HUES48 (cell line): ENCODE measurements at regions not wholly inside any gene's neighbourhood (a gene's known extent, or its start where the extent isn't known, plus 50 kb on each side); places are given as distances from the start of the nearest gene placed in this dataset.
"Not testable (repeated sequence)": the region's sequence is repeated elsewhere in the genome, so short reads cannot be mapped to it uniquely, and the experiment has no call there.

Source experiments
- H3K27ac ChIP-seq: one replicate; pipeline ENCODE4 v1.7.0; 2013; ENCODE audit warnings: low read depth, low read length, inconsistent platforms
- H3K27me3 ChIP-seq: 2 replicates; pipeline ENCODE4 v1.6.1; 2013; ENCODE audit warnings: mild to moderate bottlenecking, low read length; ENCODE audit not compliant: control insufficient read depth, insufficient read depth
- H3K36me3 ChIP-seq: 2 replicates; pipeline ENCODE4 v1.6.1; 2013; ENCODE audit warnings: low read length; ENCODE audit not compliant: control insufficient read depth, insufficient read depth
- H3K4me1 ChIP-seq: 2 replicates; pipeline ENCODE4 v1.6.1; 2013; ENCODE audit warnings: mild to moderate bottlenecking, low read length; ENCODE audit not compliant: control insufficient read depth, insufficient read depth
- H3K4me3 ChIP-seq: 2 replicates; pipeline ENCODE4 v1.5.1; 2013; ENCODE audit warnings: mild to moderate bottlenecking, low read depth, low read length
- H3K9ac ChIP-seq: 2 replicates; pipeline ENCODE4 v1.6.1; 2013; ENCODE audit warnings: mild to moderate bottlenecking, low read depth, low read length, moderate library complexity
- H3K9me3 ChIP-seq: 2 replicates; pipeline ENCODE4 v1.6.1; 2013; ENCODE audit warnings: low read length; ENCODE audit not compliant: control insufficient read depth, insufficient read depth

DNA sequence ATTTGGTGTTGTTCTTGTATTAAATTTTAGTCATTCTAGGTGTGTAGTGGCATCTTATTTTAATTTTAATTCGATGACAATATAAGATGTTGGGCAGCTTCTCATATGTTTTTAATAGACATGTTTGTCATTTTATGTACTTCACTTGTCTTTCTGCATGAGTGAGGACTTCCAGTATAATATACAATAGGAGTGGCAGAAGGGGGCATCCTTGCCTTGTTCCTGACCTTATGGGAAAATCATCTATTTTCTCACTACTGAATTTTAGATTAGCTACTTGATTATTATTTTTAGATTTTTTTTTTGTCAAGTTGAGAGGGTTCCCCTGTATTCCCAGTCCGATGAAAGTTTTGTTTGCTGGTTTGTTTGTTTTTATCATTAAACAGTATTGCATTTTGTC lies 495.2 kb upstream of the GRM3 start:
- no peak overlapping the region for H3K9ac ChIP-seq
- H3K27ac ChIP-seq = no peak overlapping the region

DNA sequence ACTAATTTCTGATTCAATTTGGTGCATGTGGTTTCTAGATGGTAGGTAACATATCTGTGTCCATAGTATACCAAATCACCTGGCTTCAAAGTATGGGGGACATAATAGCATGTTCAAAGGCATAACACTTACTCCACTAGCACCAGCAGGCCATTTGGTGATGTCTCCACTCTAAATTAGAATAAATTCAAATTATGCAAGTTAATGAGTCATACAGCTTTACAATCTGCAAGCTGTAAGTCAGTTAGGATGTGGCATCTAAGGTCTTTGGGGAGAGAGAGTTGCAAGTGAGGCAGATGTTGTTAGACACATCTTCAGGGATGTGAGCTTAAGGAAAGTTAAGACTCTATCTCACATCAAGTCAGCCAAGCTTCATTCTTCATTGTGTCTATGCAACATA lies 506.4 kb upstream of the GRM3 start:
- Histone ChIP-seq H3K36me3 (no peaks in the 10 kb centered on the region), H3K4me3 (no peak overlapping the region), H3K27ac (no peak overlapping the region), H3K9ac (no peak overlapping the region), H3K27me3 (no peaks in the 10 kb centered on the region), H3K9me3 (peaks cover 9% of the 10 kb centered on the region; the same call in 1 of the 2 replicates), H3K4me1 (no peaks in the 10 kb centered on the region)

More for the DNA sequence above, 495.2 kb upstream of the GRM3 start:
- Histone ChIP-seq H3K4me3 (no peak overlapping the region), H3K9me3 (no peaks in the 10 kb centered on the region), H3K36me3 (no peaks in the 10 kb centered on the region), H3K4me1 (no peaks in the 10 kb centered on the region), H3K27me3 (no peaks in the 10 kb centered on the region)

DNA sequence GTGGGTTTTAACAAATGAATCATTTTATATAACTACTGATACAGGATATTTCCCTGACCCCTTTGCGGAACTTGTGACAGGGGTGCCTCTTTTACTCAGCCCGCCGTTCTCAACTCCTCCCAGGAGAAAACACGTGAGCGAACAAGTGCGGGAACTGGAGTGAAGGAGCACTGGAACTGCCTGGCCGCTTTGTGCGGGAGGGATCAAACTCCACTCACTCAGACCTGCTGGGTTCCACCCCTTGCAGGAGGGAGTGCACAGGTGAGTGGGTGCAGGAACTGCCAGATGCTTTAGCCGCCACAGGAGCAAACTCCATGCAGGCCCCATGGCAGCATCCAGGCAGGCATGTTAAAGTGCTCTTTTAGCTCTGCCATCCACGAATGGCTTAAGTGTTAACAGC lies 513.4 kb upstream of the GRM3 start:
- peaks cover 9% of the 10 kb centered on the region; the same call in 1 of the 2 replicates for H3K9me3 ChIP-seq
- no peak overlapping the region for H3K27ac ChIP-seq
- H3K4me1 ChIP-seq = no peaks in the 10 kb centered on the region
- H3K4me3 ChIP-seq = no peak overlapping the region
- no peaks in the 10 kb centered on the region for H3K36me3 ChIP-seq
- no peak overlapping the region for H3K9ac ChIP-seq
- no peaks in the 10 kb centered on the region for H3K27me3 ChIP-seq

DNA sequence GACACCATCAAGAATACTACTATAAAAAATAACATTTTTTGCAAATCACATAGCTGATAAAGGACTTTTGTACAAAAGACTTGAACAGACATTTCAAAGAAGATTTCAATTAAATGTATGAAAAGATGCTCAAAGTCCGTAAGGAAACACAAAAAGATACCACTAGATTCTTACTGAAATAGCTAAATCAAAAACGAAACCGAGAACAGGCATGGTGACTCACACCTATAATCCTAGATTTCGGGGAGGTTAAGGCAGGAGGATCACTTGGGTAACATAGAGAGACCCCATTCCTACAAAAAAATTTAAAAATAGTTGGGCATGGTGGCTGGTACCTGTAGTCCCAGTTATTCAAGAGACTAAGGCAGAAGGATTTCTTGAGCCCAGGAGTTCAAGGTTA lies 520.2 kb upstream of the GRM3 start:
- H3K36me3 ChIP-seq = no peaks in the 10 kb centered on the region
- H3K27ac ChIP-seq = no peak overlapping the region
- H3K9ac ChIP-seq = no peak overlapping the region
- no peaks in the 10 kb centered on the region for H3K9me3 ChIP-seq
- H3K4me3 ChIP-seq = no peak overlapping the region
- no peaks in the 10 kb centered on the region for H3K27me3 ChIP-seq
- H3K4me1 ChIP-seq = no peaks in the 10 kb centered on the region

DNA sequence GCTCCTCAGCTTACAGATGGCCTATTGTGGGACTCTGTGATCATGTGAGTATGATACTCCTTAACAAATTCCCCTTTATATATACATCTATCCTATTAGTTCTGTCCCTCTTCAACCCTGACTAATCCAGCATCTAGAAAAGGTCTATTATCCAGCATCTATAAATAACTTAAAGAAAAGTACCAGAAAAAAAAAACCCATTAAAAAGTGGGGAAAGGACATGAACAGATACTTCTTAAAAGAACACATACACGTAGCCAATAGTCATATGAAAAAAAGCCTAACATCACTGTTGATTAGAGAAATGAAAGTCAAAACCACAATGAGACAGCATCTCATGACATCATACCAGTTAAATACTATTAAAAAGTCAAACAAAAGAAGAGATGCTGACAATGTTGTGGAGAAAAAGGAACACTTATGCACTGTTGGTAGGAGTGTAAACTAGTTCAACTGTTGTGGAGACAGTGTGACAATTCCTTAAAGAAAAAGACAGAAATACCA lies 549.5 kb upstream of the GRM3 start:
- Histone ChIP-seq H3K27ac (no peak overlapping the region), H3K36me3 (no peaks in the 10 kb centered on the region), H3K27me3 (no peaks in the 10 kb centered on the region), H3K9ac (no peak overlapping the region), H3K4me3 (no peak overlapping the region), H3K9me3 (no peaks in the 10 kb centered on the region; the same call in 1 of the 2 replicates), H3K4me1 (no peaks in the 10 kb centered on the region)

GRCh38 chr7:86091369-86091768 lies 552.3 kb upstream of the GRM3 start:
- Histone ChIP-seq H3K9me3 (no peaks in the 10 kb centered on the region; the same call in 1 of the 2 replicates), H3K36me3 (no peaks in the 10 kb centered on the region)

GRCh38 chr7:86089455-86089854 lies 554.3 kb upstream of the GRM3 start:
- no peaks in the 10 kb centered on the region for H3K36me3 ChIP-seq
- no peak overlapping the region for H3K9ac ChIP-seq
- no peaks in the 10 kb centered on the region; the same call in 1 of the 2 replicates for H3K9me3 ChIP-seq
- no peak overlapping the region for H3K4me3 ChIP-seq
- H3K4me1 ChIP-seq = no peaks in the 10 kb centered on the region
- H3K27ac ChIP-seq = no peak overlapping the region
- no peaks in the 10 kb centered on the region for H3K27me3 ChIP-seq

More at GRCh38 chr7:86091369-86091768, 552.3 kb upstream of the GRM3 start:
- Histone ChIP-seq H3K9ac (no peak overlapping the region), H3K4me3 (no peak overlapping the region), H3K27ac (no peak overlapping the region), H3K27me3 (no peaks in the 10 kb centered on the region), H3K4me1 (no peaks in the 10 kb centered on the region)

DNA sequence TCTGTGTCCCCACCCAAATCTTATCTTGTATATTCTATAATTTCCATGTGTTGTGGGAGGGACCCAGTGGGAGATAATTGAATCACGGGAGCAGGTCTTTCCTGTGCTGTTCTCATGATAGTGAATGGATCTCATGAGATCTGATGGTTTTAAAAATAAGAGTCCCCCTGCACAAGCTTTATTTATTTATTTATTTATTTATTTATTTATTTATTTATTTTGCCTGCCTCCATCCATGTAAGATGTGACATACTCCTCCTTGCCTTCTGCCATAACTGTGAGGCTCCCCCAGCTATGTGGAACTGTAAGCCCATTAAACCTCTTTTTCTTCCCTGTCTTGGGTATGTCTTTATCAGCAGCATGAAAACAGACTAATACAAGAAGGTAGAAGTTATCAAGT lies 579.1 kb upstream of the GRM3 start:
- not testable (repeated sequence) for H3K9ac ChIP-seq, H3K4me1 ChIP-seq

DNA sequence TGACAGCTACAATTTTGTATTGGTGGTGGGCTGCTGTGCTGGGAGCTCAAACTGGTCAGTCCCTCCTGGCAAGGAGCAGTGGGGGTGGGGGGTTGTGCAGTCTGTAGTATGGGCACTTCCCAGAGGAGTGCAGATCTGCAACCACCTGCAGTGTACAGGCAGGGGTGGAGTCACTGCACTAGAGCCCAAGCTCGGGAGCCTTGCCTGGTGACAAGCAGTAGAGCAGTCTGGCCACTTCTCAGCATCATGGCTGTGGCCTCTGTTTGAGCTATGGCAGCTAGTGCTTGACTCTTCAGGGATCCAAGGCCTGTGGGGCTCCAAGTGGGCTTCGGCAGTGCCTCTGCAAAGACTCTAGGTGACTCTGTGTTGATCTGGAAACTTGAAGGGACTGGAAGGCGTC lies 585.1 kb upstream of the GRM3 start:
- no peak overlapping the region for H3K27ac ChIP-seq
- no peak overlapping the region for H3K4me3 ChIP-seq
- no peak overlapping the region for H3K9ac ChIP-seq
- no peaks in the 10 kb centered on the region for H3K27me3 ChIP-seq
- no peaks in the 10 kb centered on the region for H3K4me1 ChIP-seq
- H3K36me3 ChIP-seq = no peaks in the 10 kb centered on the region
- no peaks in the 10 kb centered on the region for H3K9me3 ChIP-seq

More for the DNA sequence above, 579.1 kb upstream of the GRM3 start:
- H3K27ac ChIP-seq, H3K27me3 ChIP-seq, H3K4me3 ChIP-seq, H3K36me3 ChIP-seq, H3K9me3 ChIP-seq: not testable (repeated sequence)

GRCh38 chr7:86050918-86051317 lies 592.8 kb upstream of the GRM3 start:
- no peak overlapping the region for H3K9ac ChIP-seq
- no peak overlapping the region for H3K27ac ChIP-seq
- no peaks in the 10 kb centered on the region for H3K36me3 ChIP-seq
- no peak overlapping the region for H3K4me3 ChIP-seq
- no peaks in the 10 kb centered on the region for H3K27me3 ChIP-seq
- H3K4me1 ChIP-seq = no peaks in the 10 kb centered on the region
- no peaks in the 10 kb centered on the region for H3K9me3 ChIP-seq

GRCh38 chr7:86049910-86050309 lies 593.8 kb upstream of the GRM3 start:
- Histone ChIP-seq H3K4me1 (no peaks in the 10 kb centered on the region), H3K36me3 (no peaks in the 10 kb centered on the region), H3K9ac (no peak overlapping the region), H3K27ac (no peak overlapping the region), H3K27me3 (no peaks in the 10 kb centered on the region), H3K4me3 (no peak overlapping the region), H3K9me3 (no peaks in the 10 kb centered on the region)

- H3K27me3 ChIP-seq, H3K4me3 ChIP-seq, H3K9ac ChIP-seq, H3K36me3 ChIP-seq, H3K4me1 ChIP-seq, H3K9me3 ChIP-seq, H3K27ac ChIP-seq: not testable (repeated sequence)
Measured at GRCh38 chr7:86045197-86045596, 598.5 kb upstream of the GRM3 start.
